ENCODE measurements at regions not wholly inside any gene's neighbourhood (a gene's known extent, or its start where the extent isn't known, plus 50 kb on each side); places are given as distances from the start of the nearest gene placed in this dataset.

- 82 to 83% methylated on average over 2 of the region's 8 CpGs for WGBS, 2 donors (ENCODE audit: low coverage in 1 of 2)
Observed at GRCh38 chr13:111929036-111929616, 137.8 kb upstream of the SOX1 start.

GRCh38 chr13:111936267-111936925 is 130.6 kb upstream of the SOX1 start:
- Histone ChIP-seq H3K4me3 (no peak overlapping the region), H3K36me3 (no peaks in the 10 kb centered on the region), H3K27me3 (no peaks in the 10 kb centered on the region), H3K9me3 (peaks cover 0 to 15% (median 0%) of the 10 kb centered on the region in 3 donors), H3K27ac (no peak overlapping the region), H3K4me1 (peaks cover 0 to 27% (median 4%) of the 10 kb centered on the region in 3 donors)
- ATAC-seq = no peak
- WGBS, 2 donors (ENCODE audit: low coverage in 1 of 2) = 43% methylated on average over 1 of the region's 3 CpGs; no CpG with 5 or more reads in 1 of the 2 donors
- TF ChIP-seq POLR2A (IDR thresholded peaks at IDR 0.05) = no peak

More at GRCh38 chr13:111929036-111929616, 137.8 kb upstream of the SOX1 start:
- H3K9me3 ChIP-seq = peaks cover 0 to 15% (median 0%) of the 10 kb centered on the region in 3 donors
- TF ChIP-seq EP300 (IDR thresholded peaks at IDR 0.05) = no peak
- H3K36me3 ChIP-seq = no peaks in the 10 kb centered on the region
- H3K27me3 ChIP-seq = peaks cover 25% of the 10 kb centered on the region
- H3K27ac ChIP-seq = no peak overlapping the region
- H3K4me3 ChIP-seq = no peak overlapping the region
- ATAC-seq = no peak
- H3K4me1 ChIP-seq = no peaks in the 10 kb centered on the region

GRCh38 chr13:111937777-111938311 is 129.1 kb upstream of the SOX1 start:
- no peaks in the 10 kb centered on the region for H3K27me3 ChIP-seq
- 6% methylated on average over 3 of the region's 9 CpGs; no CpG with 5 or more reads in 1 of the 2 donors for WGBS, 2 donors (ENCODE audit: low coverage in 1 of 2)
- H3K27ac ChIP-seq = peak overlapping the region in 1 of 4 donors; percentile 16
- no peak for ATAC-seq
- H3K36me3 ChIP-seq = no peaks in the 10 kb centered on the region
- no peak for TF ChIP-seq POLR2A (IDR thresholded peaks at IDR 0.05)
- no peak for TF ChIP-seq POLR2AphosphoS5 (IDR thresholded peaks at IDR 0.05)
- TF ChIP-seq EP300 (IDR thresholded peaks at IDR 0.05) = no peak
- TF ChIP-seq CTCF (IDR thresholded peaks at IDR 0.05) = no peak
- peaks cover 0 to 1% (median 0%) of the 10 kb centered on the region in 3 donors for H3K9me3 ChIP-seq
- H3K4me1 ChIP-seq = peaks cover 0 to 27% (median 4%) of the 10 kb centered on the region in 3 donors
- no peak overlapping the region for H3K4me3 ChIP-seq

DNA sequence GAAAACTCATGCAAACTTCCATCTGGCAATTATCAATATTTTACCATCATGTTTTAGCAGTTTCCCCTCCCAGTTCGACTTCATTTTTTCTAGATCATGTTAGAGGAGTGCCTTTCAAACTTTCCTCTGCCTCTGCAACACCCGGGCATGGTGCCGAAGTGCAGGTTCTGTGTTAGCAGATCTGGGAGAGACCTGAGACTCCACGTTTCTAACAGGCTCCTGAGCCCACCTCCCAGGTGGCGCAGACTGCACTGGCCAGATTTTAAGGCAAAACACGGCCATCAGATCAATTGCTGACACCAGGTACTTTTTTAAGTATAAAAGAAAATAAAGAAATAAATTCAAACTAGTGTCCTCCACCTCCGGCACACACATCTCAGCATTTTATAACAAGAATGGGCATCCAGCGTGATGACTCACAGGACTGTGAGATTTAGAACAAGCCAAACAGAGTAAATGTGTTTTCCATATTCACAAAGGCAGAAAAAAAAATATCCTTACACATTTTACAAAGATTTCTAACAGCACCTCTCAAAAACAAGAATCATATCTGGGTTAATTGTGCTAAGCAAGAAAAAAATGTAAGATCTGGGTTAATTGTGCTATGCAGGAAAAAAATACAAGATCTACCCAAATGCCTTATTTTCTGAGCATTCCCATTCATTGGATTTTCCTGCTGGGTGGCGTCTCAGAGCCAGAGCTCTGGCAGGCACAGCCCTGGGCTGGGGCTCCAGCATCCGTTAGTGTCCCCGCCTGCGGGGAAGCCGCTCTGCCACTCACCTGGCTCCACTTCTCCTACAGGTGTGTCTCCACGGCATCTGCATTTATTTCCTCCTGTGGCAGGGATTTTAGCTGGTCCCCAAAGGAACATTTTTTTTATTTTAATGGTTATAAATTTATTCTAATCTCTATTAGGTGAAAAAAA is 127.9 kb upstream of the SOX1 start:
- H3K4me3 ChIP-seq = no peak overlapping the region
- H3K9me3 ChIP-seq = no peaks in the 10 kb centered on the region

DNA sequence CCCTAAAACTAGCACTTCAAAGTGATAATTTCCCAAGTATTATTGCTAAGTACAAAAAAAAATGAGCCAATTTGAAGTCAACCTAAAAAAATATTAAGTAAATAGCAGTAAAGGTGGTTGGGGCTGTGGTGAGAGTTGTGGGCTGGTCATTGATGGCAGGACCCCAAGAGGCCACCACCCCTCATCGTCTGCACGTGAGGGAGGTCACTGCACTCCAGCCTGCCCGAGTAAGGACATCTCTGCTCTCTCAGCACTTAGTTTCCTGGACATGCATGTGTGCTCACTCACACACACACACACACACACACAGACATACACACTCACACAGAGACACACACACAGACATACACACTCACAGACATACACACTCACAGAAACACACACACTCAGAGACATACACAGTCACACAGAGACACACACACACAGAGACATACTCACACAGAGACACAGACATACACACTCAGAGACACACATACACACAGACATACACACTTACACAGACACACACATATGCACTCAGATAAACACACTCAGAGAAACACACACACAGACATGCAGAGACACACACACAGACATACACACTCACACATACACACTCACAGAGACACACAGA is 127.2 kb upstream of the SOX1 start:
- Histone ChIP-seq H3K27me3 (peaks cover 6% of the 10 kb centered on the region), H3K4me1 (peaks cover 0 to 27% (median 4%) of the 10 kb centered on the region in 3 donors), H3K36me3 (no peaks in the 10 kb centered on the region), H3K4me3 (no peak overlapping the region), H3K9me3 (no peaks in the 10 kb centered on the region), H3K27ac (no peak overlapping the region)
- no peak for ATAC-seq
- 60 to 77% methylated on average over 2 of the region's 3 CpGs for WGBS, 2 donors (ENCODE audit: low coverage in 1 of 2)
- no peak for TF ChIP-seq POLR2A (IDR thresholded peaks at IDR 0.05)
- TF ChIP-seq CTCF (IDR thresholded peaks at IDR 0.05) = no peak
- no peak for TF ChIP-seq EP300 (IDR thresholded peaks at IDR 0.05)

More for the DNA sequence above, 127.9 kb upstream of the SOX1 start:
- Histone ChIP-seq H3K27me3 (no peaks in the 10 kb centered on the region), H3K36me3 (no peaks in the 10 kb centered on the region), H3K27ac (no peak overlapping the region), H3K4me1 (peaks cover 0 to 27% (median 4%) of the 10 kb centered on the region in 3 donors)
- TF ChIP-seq EP300 (IDR thresholded peaks at IDR 0.05) (no peak), CTCF (IDR thresholded peaks at IDR 0.05) (no peak), POLR2A (IDR thresholded peaks at IDR 0.05) (no peak), POLR2AphosphoS5 (IDR thresholded peaks at IDR 0.05) (no peak)
- 42 to 57% methylated on average over 5 to 11 of the region's 14 CpGs for WGBS, 2 donors (ENCODE audit: low coverage in 1 of 2)
- no peak for ATAC-seq

Measured in gastroesophageal sphincter (tissue), 4 donors.